Suppressor macrophage treated with lipopolysaccharide for 4 hours (primary cell): ENCODE measurements at regions not wholly inside any gene's neighbourhood (a gene's known extent, or its start where the extent isn't known, plus 50 kb on each side); places are given as distances from the start of the nearest gene placed in this dataset.

Source experiments
- DNase-seq: peaks from one replicate; pipeline ENCODE4 v3.0.0-alpha.2; 2020

DNA sequence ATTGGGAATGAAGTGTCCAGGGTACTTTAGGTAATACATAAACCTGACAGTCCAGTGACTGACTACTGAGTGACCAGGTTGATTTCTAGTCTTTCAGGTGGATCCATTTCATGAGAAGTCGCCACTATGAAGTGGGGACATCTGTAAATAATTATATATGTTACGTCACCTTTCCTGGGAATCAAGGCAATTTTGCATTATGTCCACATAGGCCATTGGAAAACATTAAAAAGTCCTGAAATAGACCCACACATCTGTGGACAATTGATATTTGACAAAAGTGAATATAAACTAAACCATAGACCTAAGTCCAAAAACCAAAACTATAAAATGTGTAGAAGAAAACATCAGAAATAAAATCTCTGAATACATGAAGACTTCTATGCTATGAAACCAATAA, 231.5 kb downstream of the C6orf118 start:
- DNase-seq, result no peak

DNA sequence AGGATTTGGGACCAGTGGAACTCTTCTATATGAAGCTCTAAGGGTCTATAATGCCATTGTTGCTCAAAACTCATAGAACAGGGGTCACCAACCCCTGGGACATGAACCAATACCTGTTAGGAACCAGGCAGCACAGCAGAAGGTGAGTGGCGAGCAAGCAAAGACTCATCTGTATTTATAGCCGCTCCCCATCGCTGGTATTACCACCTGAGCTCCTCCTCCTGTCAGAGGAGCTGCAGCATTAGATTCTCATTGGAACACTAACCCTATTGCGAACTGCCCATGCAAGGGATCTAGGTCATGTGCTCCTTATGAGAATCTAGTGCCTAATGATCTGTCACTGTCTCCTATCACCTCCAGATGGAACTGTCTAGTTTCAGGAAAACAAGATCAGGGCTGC, 237.5 kb downstream of the C6orf118 start:
- no peak for DNase-seq

DNA sequence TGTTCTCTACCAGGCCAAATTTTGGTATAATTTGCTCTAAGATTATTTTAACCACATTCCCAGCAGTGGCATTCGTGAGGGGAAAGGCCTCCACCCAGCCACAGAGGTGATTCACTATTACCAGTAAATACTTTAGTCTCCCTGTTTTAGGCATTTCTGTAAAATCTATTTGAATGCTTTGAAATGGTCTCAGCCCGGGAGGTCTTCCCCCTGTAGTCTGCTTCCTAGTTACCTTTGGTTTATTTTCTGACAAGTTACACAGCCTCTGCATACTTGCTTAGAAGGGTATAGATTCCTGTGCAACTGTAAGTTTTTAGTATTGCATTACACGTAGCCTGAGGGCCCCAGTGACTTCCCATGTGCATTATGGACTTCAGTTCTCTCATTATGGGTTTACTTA, 248.7 kb downstream of the C6orf118 start:
- DNase-seq, result no peak

DNA sequence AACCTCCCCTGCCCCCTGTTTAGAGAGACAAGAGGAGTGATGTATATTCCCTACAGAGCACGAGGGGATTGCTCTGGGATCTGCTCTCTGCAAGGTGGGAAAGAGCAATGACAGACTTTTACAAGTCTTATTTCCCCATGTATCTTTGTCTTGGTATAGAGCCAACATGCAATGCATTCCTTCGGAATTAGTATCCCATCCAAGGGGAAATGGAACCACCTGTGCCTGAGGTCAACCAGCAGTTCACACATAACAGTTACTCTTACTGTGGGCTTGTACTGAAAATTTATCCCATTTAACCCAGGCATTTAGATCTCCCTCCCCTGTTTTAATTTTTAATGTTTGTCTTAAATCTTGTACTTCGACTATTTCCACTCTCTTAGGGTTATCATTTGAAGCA, 250.4 kb downstream of the C6orf118 start:
- no peak for DNase-seq

DNA sequence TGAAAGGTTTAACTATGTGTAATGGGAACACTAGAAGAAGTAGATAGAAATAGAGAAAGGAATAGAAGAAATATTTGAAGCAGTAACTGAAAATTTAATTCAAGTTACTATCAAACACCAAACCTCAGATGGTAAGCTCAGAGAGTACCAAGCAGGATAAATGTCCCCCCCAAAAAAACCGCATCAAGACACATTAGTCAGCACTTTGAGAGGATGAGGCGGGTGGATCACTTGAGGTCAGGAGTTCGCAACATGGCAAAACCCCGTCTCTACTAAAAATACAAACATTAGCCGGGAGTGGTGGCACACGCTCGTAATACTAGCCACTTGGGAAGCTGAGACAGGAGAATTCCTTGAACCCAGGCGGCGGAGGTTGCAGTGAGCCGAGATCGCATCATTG, 253.1 kb downstream of the C6orf118 start:
- DNase-seq, result no peak

DNA sequence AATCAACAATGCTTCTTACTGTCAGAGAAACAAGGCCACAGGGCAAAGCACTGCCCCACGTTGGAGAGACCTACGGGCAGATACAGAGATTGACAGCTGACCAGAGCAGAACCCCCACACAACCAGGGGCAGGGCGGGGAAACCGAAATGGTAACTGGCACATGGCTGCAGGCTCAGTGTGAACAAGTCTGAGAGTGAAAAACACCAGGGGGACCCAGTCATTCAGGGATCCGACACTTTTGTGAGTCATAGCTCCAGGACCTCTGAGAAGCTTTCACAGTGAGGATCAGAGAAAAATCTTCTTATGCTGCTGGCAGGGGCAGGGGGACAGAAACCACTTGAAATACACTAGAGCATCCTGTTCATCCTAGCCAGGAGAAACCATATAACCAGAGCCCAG, 254.2 kb downstream of the C6orf118 start:
- no peak for DNase-seq

DNA sequence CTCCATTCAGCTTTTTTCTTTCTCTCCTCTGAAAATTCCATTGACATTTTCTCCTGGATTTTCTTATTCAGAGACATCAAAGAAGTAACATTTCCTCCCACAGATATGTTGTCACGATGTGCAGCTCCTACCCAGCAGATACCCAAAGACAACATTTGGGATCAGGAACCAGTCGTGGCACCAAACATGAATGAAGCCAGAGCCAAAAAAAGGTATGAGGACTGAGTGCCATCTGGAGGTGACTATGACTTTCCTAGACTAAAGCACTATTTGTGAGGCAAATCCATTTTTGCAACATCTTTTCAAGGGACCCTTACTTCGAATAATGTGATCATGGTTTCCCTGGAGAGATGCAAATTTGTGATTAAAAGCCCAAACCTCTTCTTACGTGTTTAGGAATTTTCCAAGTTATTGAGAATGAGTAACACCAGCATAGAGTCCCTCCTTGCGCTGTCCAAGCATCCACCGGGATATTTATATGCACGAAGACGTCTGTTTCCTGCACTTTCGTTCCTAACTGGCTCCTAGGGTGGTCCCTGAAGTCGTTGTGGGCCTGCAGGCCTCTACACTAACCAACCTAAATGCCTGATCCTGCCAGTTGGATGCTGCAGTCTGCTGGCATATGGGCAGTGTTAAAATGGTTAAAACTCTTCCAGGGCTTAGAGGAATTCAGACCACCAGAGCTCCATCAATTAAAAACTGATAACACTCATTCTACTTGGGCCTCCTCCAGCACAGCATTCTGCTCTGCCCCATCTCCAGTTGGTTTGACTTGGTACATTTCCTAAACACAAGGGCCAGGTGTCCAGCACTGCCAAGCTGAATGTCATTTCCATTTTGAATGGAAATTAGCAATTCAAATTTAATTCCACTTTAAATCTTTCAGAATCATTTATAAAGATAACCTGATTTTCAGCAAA, 256.6 kb downstream of the C6orf118 start:
- no peak for DNase-seq

DNA sequence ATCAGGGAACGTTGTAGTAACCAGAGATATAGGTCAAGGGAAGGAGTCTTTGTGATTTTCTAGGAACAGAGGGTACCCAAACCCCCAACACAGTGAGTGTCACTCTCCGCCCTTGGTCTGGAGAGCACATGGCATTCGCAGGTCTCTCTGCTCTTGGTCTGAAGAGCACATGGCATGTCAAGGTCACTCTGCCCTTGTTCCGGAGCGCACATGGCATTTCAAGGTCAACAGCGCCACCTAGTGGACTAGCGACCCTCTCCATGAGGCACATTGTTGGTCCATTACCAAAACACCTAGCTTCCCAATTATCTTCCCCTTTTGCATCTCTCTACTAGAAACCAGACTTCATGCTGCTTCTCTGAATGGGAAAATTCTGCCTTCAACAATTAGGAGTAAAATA, 260.0 kb downstream of the C6orf118 start:
- DNase-seq, result no peak

DNA sequence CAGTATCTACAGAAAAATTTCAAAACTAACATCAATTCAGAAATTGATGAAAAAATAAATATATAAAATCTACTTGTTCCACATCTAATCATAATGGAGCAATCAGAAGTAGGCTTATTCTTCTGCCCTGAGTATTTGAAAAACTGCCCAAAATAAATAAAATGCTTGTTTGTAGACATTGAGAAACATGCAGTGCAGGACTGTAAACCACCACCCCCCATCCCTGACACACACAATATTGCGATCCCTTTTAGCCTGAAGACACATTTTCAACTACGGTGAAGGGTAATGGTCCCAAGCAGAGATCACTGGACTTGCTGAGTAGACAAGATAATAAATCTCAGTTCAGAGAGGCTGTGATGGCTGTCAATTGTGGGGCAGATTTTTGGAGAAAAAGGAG, 261.5 kb downstream of the C6orf118 start:
- DNase-seq, result no peak

DNA sequence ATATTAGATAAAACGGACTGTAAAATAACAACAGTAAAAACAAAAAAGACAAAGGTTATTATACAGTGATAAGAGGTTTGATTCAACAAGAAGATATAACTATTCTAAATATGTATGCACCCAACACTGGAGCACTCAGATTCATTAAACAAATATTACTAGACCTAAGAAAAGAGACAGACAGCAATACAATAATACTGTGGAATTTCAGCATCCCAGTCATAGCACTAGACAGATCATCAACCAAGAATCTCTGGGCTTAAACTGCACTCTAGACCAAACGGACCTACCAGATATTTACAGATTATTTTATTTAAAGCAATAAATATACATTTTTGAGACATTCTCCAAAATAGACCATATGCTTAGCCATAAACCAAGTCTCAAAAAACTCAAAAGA, 263.8 kb downstream of the C6orf118 start:
- DNase-seq, result no peak

DNA sequence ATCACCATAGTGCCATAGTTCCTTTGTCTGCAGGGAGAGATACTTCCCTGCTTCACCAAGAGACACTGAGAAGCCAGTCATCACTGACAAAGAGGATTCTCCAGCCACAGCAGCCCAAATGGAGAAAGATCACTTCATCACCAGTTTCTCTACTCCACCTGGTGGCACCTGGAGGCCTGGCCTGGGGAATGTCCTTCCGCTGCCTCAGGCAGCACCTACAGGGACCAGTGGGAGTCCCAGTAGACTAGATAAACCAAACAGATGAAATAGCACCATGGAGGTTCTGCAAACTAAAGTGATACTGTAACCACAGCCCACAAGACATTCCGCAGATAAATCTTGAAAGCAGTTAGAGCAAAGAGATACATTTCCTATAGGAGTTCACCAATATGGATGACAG, 266.5 kb downstream of the C6orf118 start:
- DNase-seq, result no peak

DNA sequence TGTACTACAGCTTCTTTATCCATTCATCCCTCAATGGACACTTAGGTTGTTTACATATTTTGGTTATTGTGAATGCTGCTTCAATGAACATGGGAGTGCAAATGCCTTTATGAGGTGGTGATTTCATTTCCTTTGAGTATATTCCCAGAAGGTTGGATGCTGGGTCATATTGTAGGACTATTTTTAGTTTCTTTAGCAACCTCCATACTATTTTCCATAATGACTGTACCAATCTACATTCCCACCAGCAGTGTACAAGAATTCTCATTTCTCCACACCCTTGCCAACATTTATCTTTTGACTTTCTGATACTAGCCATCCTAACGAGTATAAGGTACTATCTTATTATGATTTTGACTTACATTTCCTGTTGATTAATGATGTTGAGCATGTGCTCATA, 269.0 kb downstream of the C6orf118 start:
- DNase-seq, result no peak

DNA sequence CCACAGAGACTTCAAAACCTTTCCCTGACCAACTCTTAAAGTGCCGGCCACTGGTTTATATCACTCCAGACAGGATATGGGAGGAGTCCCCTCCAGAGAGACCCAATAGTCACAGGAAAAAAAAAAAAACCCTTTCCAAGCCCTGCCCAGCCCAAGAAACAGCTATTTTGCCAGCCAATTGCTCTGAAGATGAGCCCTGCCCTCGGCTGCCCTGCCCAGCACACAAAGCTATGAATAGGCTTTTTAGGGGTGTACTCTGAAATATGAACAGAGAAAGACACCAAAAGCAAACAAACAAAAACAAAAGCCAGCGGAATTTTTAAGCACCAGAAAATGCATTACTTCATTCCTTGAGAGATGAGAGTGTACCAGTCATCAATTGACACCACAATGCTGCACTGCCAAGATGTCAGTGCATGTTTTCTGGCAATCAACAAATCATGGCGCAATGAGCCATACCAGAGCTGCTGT, 275.1 kb downstream of the C6orf118 start:
- DNase-seq, result no peak

DNA sequence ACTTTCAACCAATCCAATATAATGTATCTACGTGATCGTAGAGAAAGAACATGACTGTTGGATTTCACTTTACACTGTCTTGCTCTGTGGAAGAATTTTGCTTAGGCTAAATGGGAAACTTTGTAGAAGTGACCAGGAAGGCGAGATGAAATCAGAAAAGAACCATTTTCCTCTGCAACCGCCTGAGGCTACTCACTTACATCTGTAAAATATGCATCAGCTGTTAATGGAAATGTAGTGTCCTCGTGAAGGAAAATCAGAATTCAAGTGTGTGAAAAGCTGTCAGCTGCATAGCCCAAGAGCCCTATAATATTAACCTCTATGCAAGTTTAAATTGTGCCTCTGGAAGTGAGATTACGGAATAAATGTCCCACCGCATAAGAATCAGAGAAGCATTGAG, 277.9 kb downstream of the C6orf118 start:
- DNase-seq, result no peak

DNA sequence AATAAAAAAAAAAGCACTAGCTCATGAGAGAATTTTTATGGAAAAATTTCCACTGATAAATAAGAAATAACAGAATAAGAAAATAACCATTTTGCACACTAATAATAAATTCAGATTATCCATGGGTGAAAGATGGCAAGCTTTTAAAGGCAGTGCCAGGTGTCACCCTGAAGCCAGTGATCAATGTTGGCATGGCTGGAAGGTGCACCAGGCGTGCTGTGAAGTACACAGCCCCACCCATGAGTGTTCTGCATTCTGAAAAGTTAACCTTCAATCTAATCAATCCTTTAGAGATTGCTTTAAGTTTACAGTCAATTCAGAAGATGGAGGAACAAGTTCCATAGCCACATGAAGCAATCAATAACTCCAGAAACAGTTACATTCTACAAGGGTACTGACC, 284.4 kb downstream of the C6orf118 start:
- DNase-seq, result no peak

DNA sequence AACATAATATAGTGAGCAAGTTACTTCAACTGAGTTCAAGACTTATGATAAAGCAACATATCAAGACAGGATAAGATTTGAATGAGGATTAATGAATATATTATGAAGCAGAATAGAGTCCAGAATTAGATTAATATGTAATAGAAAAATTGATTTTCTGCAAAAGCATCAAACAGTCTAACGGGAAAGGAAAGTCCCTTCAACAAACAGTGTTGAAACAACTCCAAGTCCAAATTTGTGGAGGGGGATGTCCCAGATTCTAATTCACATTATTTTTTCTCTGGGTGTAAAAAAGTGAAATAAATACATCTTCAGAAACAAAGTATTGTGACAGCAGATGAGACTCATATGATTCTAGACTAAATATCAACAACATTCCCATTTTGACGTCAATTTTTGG, 289.7 kb downstream of the C6orf118 start:
- no peak for DNase-seq

DNA sequence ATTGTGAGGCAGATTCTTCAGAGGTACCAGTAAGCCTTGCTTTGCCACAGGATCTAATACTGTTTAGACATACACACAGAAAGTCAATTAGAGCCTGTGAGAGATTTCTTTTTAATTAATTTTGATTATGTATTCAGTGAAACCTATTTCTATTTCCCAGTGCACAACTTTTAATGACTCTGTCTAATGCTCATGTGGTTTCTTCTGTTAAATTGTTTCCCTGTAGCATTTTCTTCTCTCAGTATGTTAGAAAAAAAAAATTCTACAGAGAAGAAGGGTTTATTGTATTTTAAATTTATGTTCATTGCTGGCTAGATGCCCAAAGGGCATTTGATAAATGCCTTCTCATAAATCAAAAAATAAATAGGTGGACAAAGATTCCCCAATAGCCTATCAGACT, 293.7 kb downstream of the C6orf118 start:
- DNase-seq, result no peak

DNA sequence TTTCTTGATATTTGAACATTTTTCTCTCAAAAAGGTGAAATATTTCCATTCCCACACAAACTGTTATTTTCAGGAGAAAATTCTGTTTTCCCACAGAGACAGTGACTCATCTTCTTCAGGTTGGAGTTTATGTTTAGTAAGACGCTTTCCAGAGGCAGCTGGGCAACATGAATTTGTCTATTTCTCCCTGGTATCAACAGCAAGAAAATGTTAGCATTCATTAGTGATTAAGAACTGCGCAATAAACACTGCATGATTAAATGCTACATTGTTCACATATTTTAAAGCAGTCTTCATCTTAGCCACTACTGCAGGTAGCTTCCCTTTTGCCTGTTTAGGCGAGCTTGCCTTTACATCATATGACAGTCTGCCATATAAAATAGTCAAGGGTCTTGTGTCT, 295.7 kb downstream of the C6orf118 start:
- DNase-seq, result no peak

DNA sequence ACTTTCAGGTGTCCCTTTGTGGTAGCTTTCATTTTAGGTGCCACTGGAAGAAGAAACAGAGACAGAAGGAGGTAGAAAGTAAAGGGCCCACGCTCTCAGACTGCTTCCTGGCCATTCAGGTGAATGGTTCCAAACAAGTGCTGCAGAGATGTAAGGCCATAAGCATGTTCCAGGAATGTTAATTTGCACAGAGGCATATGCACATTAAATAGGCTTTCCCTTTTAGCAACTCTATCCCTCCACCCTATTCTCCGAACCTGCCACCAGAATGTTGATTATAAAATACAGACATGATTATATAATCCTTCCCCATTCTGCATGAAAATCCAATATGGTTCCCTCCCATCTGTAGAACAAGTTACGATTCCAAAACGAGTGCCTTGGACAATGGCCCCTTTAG, 297.2 kb downstream of the C6orf118 start:
- DNase-seq, result no peak

DNA sequence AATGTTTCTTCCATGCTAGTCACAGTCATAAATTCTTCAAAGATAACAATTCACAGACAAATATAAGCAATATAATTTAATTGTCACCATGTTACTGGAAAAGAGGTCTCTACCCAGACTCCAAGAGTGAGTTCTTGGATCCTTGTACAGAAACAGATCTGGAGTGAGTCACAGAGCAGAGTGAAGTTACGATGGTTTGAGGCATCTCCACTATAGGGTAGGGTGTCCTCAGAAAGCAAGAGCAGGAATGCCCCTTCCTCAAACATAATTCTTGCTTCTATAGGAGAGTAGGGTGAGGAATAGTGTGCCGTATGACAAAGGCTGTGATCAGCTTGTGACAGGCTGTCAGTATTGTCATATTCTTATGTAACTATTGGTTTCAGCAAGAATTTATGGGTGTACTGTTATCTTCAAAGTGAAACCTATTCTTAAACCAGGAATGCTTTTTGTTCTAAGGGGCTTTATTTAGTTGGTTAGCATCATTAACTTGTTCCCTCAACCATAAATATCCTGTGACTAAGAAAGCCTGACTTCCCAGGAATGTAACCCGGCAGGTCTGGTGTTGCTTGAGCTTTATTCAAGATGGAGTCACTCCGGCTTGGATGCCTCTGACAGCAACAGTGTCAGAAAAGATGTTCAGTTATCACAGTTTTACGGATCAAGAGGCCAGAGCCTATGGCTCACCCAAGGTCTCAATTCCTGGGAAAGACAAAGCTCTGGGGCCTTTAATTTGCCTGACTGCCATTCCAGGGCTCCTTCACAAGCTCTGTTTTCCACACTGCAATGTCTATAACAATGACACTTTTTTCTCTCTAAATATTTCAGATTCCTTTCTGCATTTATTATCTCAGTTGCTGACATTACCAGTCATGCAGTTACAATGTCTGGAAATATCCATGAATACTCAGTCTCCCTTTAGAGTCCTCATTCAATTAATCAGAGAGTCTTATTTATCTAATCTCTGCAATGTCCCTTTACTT, 298.6 kb downstream of the C6orf118 start:
- DNase-seq, result no peak

DNA sequence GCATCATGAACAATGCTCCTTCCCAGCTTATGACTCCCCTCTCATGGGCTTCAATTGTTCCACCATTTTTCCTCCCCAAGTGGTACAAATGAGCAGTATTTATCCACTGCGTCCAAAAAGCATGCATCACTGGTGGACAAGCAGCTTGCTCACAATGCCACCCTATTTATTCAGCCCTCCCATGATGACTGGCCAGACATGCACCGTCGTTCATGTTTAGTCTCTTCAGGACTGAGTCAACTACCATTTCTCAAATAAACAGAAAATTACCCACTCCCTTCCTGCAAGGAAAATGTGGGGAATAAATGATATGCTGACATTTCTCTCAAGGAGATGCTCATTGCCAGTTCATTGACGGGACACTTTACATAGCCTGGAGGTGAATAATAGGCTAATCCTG, 300.4 kb downstream of the C6orf118 start:
- DNase-seq, result no peak

DNA sequence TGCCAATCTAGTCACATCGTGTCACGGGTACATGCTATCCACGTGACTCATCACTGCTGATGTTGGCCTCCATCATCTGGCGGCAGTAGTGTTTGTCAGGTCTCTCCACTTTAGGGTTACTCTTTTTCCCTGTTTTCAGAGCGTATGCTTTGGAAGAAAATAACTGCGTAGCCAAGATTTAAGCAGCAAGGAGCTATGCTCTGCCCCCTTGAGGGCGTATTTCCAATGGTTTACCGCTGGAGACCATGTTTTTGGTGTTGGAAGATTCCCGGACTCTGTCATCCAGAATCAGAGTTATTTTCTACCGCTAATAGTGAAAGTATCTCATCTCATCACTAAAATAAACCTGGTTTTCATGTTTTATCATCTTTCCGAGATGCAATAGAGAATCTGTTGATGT, 306.5 kb downstream of the C6orf118 start:
- no peak for DNase-seq

DNA sequence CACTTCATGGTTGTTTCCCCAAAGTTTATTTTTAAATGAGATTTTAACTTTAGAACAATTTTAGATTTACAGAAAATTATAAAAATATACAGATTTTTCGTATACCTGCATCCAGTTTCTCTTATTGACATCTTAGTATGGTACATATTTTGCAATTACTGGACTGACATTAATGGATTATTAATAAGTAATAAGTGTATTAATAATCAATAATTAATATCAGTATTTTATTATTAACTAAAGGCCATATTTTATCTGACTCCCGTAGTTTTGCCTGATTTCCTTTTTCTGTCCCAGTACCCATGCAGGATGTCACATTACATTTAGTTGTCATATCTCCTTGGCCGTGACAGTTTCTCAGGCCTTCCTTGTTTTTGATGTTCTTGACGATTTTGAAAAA, 307.0 kb downstream of the C6orf118 start:
- no peak for DNase-seq
